OCI-LY7 (cell line): ENCODE measurements at regions not wholly inside any gene's neighbourhood (a gene's known extent, or its start where the extent isn't known, plus 50 kb on each side); places are given as distances from the start of the nearest gene placed in this dataset.

Source experiments
- BruUV-seq: library from RNA; stranded (reverse); fragments of 400-500 nt; replicated peaks from 2 replicates; lab custom pipeline; 2021; lab: Mats Ljungman, UMichigan
- CTCF ChIA-PET: fragments of 300-600 bp; sonication (Branson Sonifier 250); formaldehyde crosslinking; loops from one replicate; lab custom pipeline; 2022; ENCODE audit warnings: antibody characterized with exemption; ENCODE audit not compliant: unreplicated experiment; lab: Charles Lee
- POLR2A ChIA-PET: fragments of 300-600 bp; sonication (Branson Sonifier 250); formaldehyde crosslinking; loops from one replicate; lab custom pipeline; 2022; ENCODE audit warnings: antibody characterized with exemption; lab: Charles Lee
- DNase-seq: peaks from one replicate; pipeline ENCODE4 v3.0.0-alpha.2; 2015; ENCODE audit warnings: low spot score
- H2AFZ ChIP-seq: fragments of 200-600 bp; sonication (generic), shearing (Covaris generic); 2 replicates; pipeline ENCODE4 v1.6.1; 2014; ENCODE audit warnings: mild to moderate bottlenecking, antibody characterized with exemption, low read length, moderate library complexity
- H3K27ac ChIP-seq: fragments of 200-600 bp; sonication (generic); 2 replicates; pipeline ENCODE4 v1.5.1; 2014; ENCODE audit warnings: mixed run types, low read depth, mild to moderate bottlenecking, moderate library complexity, low read length, inconsistent platforms; ENCODE audit not compliant: poor library complexity, severe bottlenecking
- H3K36me3 ChIP-seq: fragments of 200-600 bp; sonication (generic); 2 replicates; pipeline ENCODE4 v1.6.1; 2014; ENCODE audit warnings: mild to moderate bottlenecking, antibody characterized with exemption, low read length, moderate library complexity, mixed read lengths; ENCODE audit not compliant: insufficient read depth
- H3K4me1 ChIP-seq: fragments of 200-600 bp; sonication (generic); 2 replicates; pipeline ENCODE4 v1.5.1; 2014; ENCODE audit warnings: mild to moderate bottlenecking, low read length; ENCODE audit not compliant: insufficient read depth, poor library complexity, severe bottlenecking
- H3K4me2 ChIP-seq: fragments of 200-600 bp; sonication (generic); 2 replicates; pipeline ENCODE4 v1.6.1; 2014; ENCODE audit warnings: mild to moderate bottlenecking, low read length
- H3K4me3 ChIP-seq: fragments of 200-600 bp; sonication (generic); 2 replicates; pipeline ENCODE4 v1.5.1; 2014; ENCODE audit warnings: mild to moderate bottlenecking, low read depth, low read length; ENCODE audit not compliant: poor library complexity, severe bottlenecking
- H3K79me2 ChIP-seq: fragments of 200-600 bp; sonication (generic); 2 replicates; pipeline ENCODE4 v1.6.1; 2016; ENCODE audit warnings: low read depth, mild to moderate bottlenecking, low read length, moderate library complexity, mixed read lengths; ENCODE audit not compliant: insufficient read depth
- H3K9me2 ChIP-seq: fragments of 200-600 bp; sonication (generic); 2 replicates; pipeline ENCODE4 v1.6.1; 2016; ENCODE audit warnings: mild to moderate bottlenecking, low read length, mixed read lengths; ENCODE audit not compliant: insufficient read depth
- H3K9me3 ChIP-seq: fragments of 200-600 bp; sonication (generic); 2 replicates; pipeline ENCODE4 v1.6.1; 2014; ENCODE audit warnings: mild to moderate bottlenecking, mixed run types, low read length, mixed read lengths
- H4K20me1 ChIP-seq: fragments of 200-600 bp; sonication (generic); 2 replicates; pipeline ENCODE4 v1.6.1; 2014; ENCODE audit warnings: mild to moderate bottlenecking, antibody characterized with exemption, low read length, moderate library complexity, mixed read lengths; ENCODE audit not compliant: insufficient read depth
- CTCF ChIP-seq: fragments of 200-600 bp; sonication (generic); conservative IDR thresholded peaks from 2 replicates; pipeline ENCODE4 v1.5.1; 2014; ENCODE audit warnings: mild to moderate bottlenecking, antibody characterized with exemption, low read length, moderate library complexity, mixed read lengths
- EZH2phosphoT487 ChIP-seq: fragments of 200-600 bp; sonication (generic); IDR thresholded peaks from 2 replicates; pipeline ENCODE4 v1.6.1; 2018; ENCODE audit warnings: low read depth, borderline replicate concordance, mild to moderate bottlenecking, mixed run types, antibody characterized with exemption, low read length, moderate library complexity, mixed read lengths
- intact Hi-C: fragments of 100-400 bp; cut with micrococcal nuclease; formaldehyde crosslinking; loops from one replicate; pipeline ENCODE4 v1.10.0; 2022; ENCODE audit not compliant: unreplicated experiment

GRCh38 chr10:25101461-25102146, 73.2 kb upstream of the GPR158 start:
- Histone ChIP-seq H3K4me3 (no peak overlapping the region), H2AFZ (no peak overlapping the region), H3K4me2 (no peak overlapping the region), H3K27ac (no peak overlapping the region), H3K36me3 (no peaks in the 10 kb centered on the region), H3K9me2 (no peaks in the 10 kb centered on the region), H4K20me1 (no peaks in the 10 kb centered on the region), H3K4me1 (no peaks in the 10 kb centered on the region), H3K79me2 (no peaks in the 10 kb centered on the region), H3K9me3 (no peaks in the 10 kb centered on the region)
- ChIA-PET POLR2A (interaction anchor here (0.6 to 0.7 kb wide), 2 partner anchors 216 to 742 kb away, joined by 3 to 4 read pairs; no protein-coding TSS in a partner anchor), CTCF (no interaction called here)
- TF ChIP-seq CTCF (no peak), EZH2phosphoT487 (no peak)
- BruUV-seq = no TSS peak
- no peak for DNase-seq
- intact Hi-C loops = no loop called here

GRCh38 chr10:25102147-25102822, 72.5 kb upstream of the GPR158 start:
- no peaks in the 10 kb centered on the region for H3K36me3 ChIP-seq
- H4K20me1 ChIP-seq = no peaks in the 10 kb centered on the region
- no peak overlapping the region for H3K4me3 ChIP-seq
- no peaks in the 10 kb centered on the region for H3K79me2 ChIP-seq
- H3K4me1 ChIP-seq = no peaks in the 10 kb centered on the region
- no peak for DNase-seq
- no peak overlapping the region for H3K27ac ChIP-seq
- no peak overlapping the region for H3K4me2 ChIP-seq
- H2AFZ ChIP-seq = no peak overlapping the region
- no peaks in the 10 kb centered on the region for H3K9me3 ChIP-seq
- no TSS peak for BruUV-seq
- intact Hi-C loops = no loop called here
- H3K9me2 ChIP-seq = no peaks in the 10 kb centered on the region
- CTCF ChIA-PET = no interaction called here
- POLR2A ChIA-PET = interaction anchor here (0.7 kb wide), 1 partner anchor 216 kb away, joined by 3 read pairs; no protein-coding TSS in a partner anchor
- TF ChIP-seq EZH2phosphoT487 (no peak), CTCF (no peak)

DNA sequence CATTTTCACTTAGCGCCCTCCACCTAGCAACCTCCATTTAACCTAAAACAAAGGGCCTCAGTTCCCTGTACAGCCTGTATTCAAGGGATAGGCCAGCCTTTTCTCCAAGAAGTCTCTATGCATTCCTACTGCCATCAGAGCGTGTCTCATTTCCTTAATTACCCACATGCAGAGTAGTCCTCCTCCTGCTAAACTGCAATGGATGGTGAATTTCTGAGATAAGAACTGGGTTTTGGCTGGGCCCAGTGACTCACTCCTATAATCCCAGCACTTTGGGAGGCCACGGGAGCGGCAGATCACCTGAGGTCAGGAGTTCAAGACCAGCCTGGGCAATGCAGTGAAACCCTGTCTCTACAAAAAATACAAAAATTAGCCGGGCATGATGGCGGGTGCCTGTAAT, 71.1 kb upstream of the GPR158 start:
- Histone ChIP-seq H2AFZ (no peak overlapping the region), H4K20me1 (no peaks in the 10 kb centered on the region), H3K79me2 (no peaks in the 10 kb centered on the region), H3K27ac (no peak overlapping the region), H3K4me1 (no peaks in the 10 kb centered on the region), H3K36me3 (no peaks in the 10 kb centered on the region), H3K9me2 (no peaks in the 10 kb centered on the region), H3K4me3 (no peak overlapping the region), H3K9me3 (no peaks in the 10 kb centered on the region), H3K4me2 (no peak overlapping the region)
- intact Hi-C loops = no loop called here
- ChIA-PET POLR2A (no interaction called here), CTCF (no interaction called here)
- BruUV-seq = no TSS peak
- no peak for DNase-seq
- TF ChIP-seq EZH2phosphoT487 = no peak
- TF ChIP-seq CTCF = no peak
